ENCODE measurements at regions not wholly inside any gene's neighbourhood (a gene's known extent, or its start where the extent isn't known, plus 50 kb on each side); places are given as distances from the start of the nearest gene placed in this dataset.

- FAIRE-seq (peak; percentile 18), ATAC-seq (peak; percentile 80), DNase-seq (ENCODE audit: low read depth, low spot score) (no peak)
- no TSS peak for BruUV-seq (replicated peaks)
- in situ Hi-C loops (cut with MboI) = loop anchor here (5.0 kb wide), 2 partner anchors 375 to 480 kb away; partner anchors contain the start of gene ELL2
- no peaks in the 10 kb centered on the region for H3K79me2 ChIP-seq (ENCODE audit: control insufficient read depth, insufficient read depth, low read length)
- 60% methylated on average over 4 of the region's 4 CpGs for WGBS (ENCODE audit: insufficient coverage, insufficient replicate concordance, low lambda C conversion rate, missing lambda C conversion rate)
- ChIA-PET CTCF (interaction anchor here (0.6 to 14.8 kb wide), 47 partner anchors 8 to 694 kb away, joined by 3 to 360 read pairs (median 6); partner anchors contain the start of genes ELL2 and RFESD), RAD21 (ENCODE audit: unreplicated experiment) (interaction anchor here (0.7 to 10.9 kb wide), 32 partner anchors 10 to 694 kb away, joined by 3 to 182 read pairs (median 4); partner anchors contain the start of gene ELL2), POLR2A (interaction anchor here (1.0 kb wide), 1 partner anchor 414 kb away, joined by 3 read pairs; no protein-coding TSS in a partner anchor), SMC1A (ENCODE audit: uncharacterized antibody, unreplicated experiment) (interaction anchor here (0.7 to 11.7 kb wide), 56 partner anchors 9 to 692 kb away, joined by 3 to 289 read pairs (median 4); partner anchors contain the start of gene ELL2)
- H2AFZ ChIP-seq (ENCODE audit: control insufficient read depth, low read depth, low read length) = no peak overlapping the region
- no peaks in the 10 kb centered on the region for H3K9me3 ChIP-seq (replicated peaks; ENCODE audit: control insufficient read depth, insufficient read depth, low read length)
- TF ChIP-seq MTA2 (IDR thresholded peaks at IDR 0.05; ENCODE audit: low read depth) (peak; percentile 40; the same call in 1 of the 2 replicates), JUND (IDR thresholded peaks at IDR 0.05; ENCODE audit: low read depth, low read length) (no peak), NFIC (IDR thresholded peaks at IDR 0.05; ENCODE audit: low read depth, low read length) (peak; percentile 51; the same call in 1 of the 2 replicates), EED (IDR thresholded peaks at IDR 0.05; ENCODE audit: low read depth) (0 out of 2 replicates have a peak, but pooled peaks have one; percentile 32), SPI1 (IDR thresholded peaks at IDR 0.05; ENCODE audit: borderline replicate concordance, insufficient read depth, low read depth, low read length) (peak; percentile 67; the same call in 1 of the 2 replicates), ATF2 (IDR thresholded peaks at IDR 0.05; ENCODE audit: low read length) (0 out of 2 replicates have a peak, but pooled peaks have one; percentile 36), RUNX3 (IDR thresholded peaks at IDR 0.05; ENCODE audit: low read length) (peak; percentile 73), CEBPB (IDR thresholded peaks at IDR 0.05; ENCODE audit: borderline replicate concordance in 1 of 2, low read depth in 2 of 2, low read length in 2 of 2) (no peak), NR2C2 (IDR thresholded peaks at IDR 0.05; ENCODE audit: borderline replicate concordance, control insufficient read depth, insufficient read length, low read depth) (no peak), JUNB (IDR thresholded peaks at IDR 0.05) (peak; percentile 41), IKZF2 (IDR thresholded peaks at IDR 0.05) (peak; percentile 16 to 31; a peak in 1 of 4 replicates)
- H3K27ac ChIP-seq (ENCODE audit: control insufficient read depth, insufficient read depth) = no peak overlapping the region
- H3K36me3 ChIP-seq (ENCODE audit: control insufficient read depth in 2 of 2, insufficient read depth in 2 of 2, low read length in 1 of 2) = no peaks in the 10 kb centered on the region
- H3K4me1 ChIP-seq (ENCODE audit: control insufficient read depth, insufficient read depth, low read length) = peaks cover 27% of the 10 kb centered on the region
- no peak overlapping the region for H3K9ac ChIP-seq (ENCODE audit: control insufficient read depth, insufficient read depth, low read length)
- H4K20me1 ChIP-seq (ENCODE audit: control insufficient read depth, insufficient read depth) = no peaks in the 10 kb centered on the region
- H3K27me3 ChIP-seq (replicated peaks in 1 of 2; ENCODE audit: control insufficient read depth in 2 of 2, insufficient read depth in 2 of 2, low read length in 1 of 2) = no peaks in the 10 kb centered on the region; a peak in 1 of 4 replicates
- intact Hi-C loops (cut with micrococcal nuclease; ENCODE audit: unreplicated experiment) = loop anchor here (5.0 to 10.0 kb wide), 2 partner anchors 550 to 692 kb away; partner anchors contain the start of gene RFESD
- H3K4me3 ChIP-seq = no peak overlapping the region
- peak overlapping the region; percentile 63; the same call in 1 of the 2 replicates for H3K4me2 ChIP-seq (ENCODE audit: control insufficient read depth, insufficient read depth)
Observed at GRCh38 chr5:96337048-96337781, 95.8 kb downstream of the PCSK1 start.
